ENCODE measurements at regions not wholly inside any gene's neighbourhood (a gene's known extent, or its start where the extent isn't known, plus 50 kb on each side); places are given as distances from the start of the nearest gene placed in this dataset.

- no peak overlapping the region for H3K4me3 ChIP-seq
- H3K4me1 ChIP-seq: no peaks in the 10 kb centered on the region
- no peak overlapping the region for H3K27ac ChIP-seq
- H3K27me3 ChIP-seq: peaks cover 0 to 8% (median 0%) of the 10 kb centered on the region in 7 donors
- 40 to 68% methylated on average over 1 of the region's 1 CpG for WGBS, 2 donors
- DNase-seq (no peak), ATAC-seq (no peak)
- H3K36me3 ChIP-seq: no peaks in the 10 kb centered on the region
- intact Hi-C loops (cut with DNase I): no loop called here
- peaks cover 0 to 4% (median 0%) of the 10 kb centered on the region in 11 donors for H3K9me3 ChIP-seq
- TF ChIP-seq CTCF (IDR thresholded peaks at IDR 0.05): no peak
These were observed 224.4 kb upstream of the HTR2A start for GRCh38 chr13:47121092-47121763.

- H3K36me3 ChIP-seq: no peaks in the 10 kb centered on the region
- ATAC-seq (no peak), DNase-seq (no peak)
- peaks cover 0 to 4% (median 0%) of the 10 kb centered on the region in 11 donors for H3K9me3 ChIP-seq
- H3K4me1 ChIP-seq: no peaks in the 10 kb centered on the region
- TF ChIP-seq CTCF (IDR thresholded peaks at IDR 0.05): no peak
- H3K27ac ChIP-seq: no peak overlapping the region
- intact Hi-C loops (cut with DNase I): no loop called here
- peaks cover 0 to 8% (median 0%) of the 10 kb centered on the region in 7 donors for H3K27me3 ChIP-seq
- WGBS, 2 donors: 66 to 67% methylated on average over 5 of the region's 5 CpGs
- H3K4me3 ChIP-seq: no peak overlapping the region
These were observed 223.4 kb upstream of the HTR2A start for GRCh38 chr13:47120282-47120681.

- intact Hi-C loops (cut with DNase I): no loop called here
- 73 to 76% methylated on average over 2 of the region's 2 CpGs for WGBS, 2 donors
- no peak overlapping the region for H3K4me3 ChIP-seq
- ATAC-seq (no peak), DNase-seq (no peak)
- peaks cover 0 to 2% (median 0%) of the 10 kb centered on the region in 11 donors for H3K9me3 ChIP-seq
- peaks cover 0 to 8% (median 0%) of the 10 kb centered on the region in 7 donors for H3K27me3 ChIP-seq
- H3K36me3 ChIP-seq: no peaks in the 10 kb centered on the region
- H3K27ac ChIP-seq: no peak overlapping the region
- H3K4me1 ChIP-seq: no peaks in the 10 kb centered on the region
- TF ChIP-seq CTCF (IDR thresholded peaks at IDR 0.05): no peak
These were observed 222.9 kb upstream of the HTR2A start for GRCh38 chr13:47119575-47120235.

- intact Hi-C loops (cut with DNase I): no loop called here
- no peaks in the 10 kb centered on the region for H3K4me1 ChIP-seq
- H3K36me3 ChIP-seq: no peaks in the 10 kb centered on the region
- no peak for TF ChIP-seq CTCF (IDR thresholded peaks at IDR 0.05)
- H3K27ac ChIP-seq: no peak overlapping the region
- no peak overlapping the region for H3K4me3 ChIP-seq
- 64 to 69% methylated on average over 3 of the region's 3 CpGs for WGBS, 2 donors
- H3K9me3 ChIP-seq: no peaks in the 10 kb centered on the region
- peaks cover 0 to 6% (median 0%) of the 10 kb centered on the region in 7 donors for H3K27me3 ChIP-seq
- no peak for DNase-seq
- ATAC-seq: no peak
These were observed 220.4 kb upstream of the HTR2A start for GRCh38 chr13:47117268-47117667.
